Spleen (tissue), 11 donors: ENCODE measurements at regions not wholly inside any gene's neighbourhood (a gene's known extent, or its start where the extent isn't known, plus 50 kb on each side); places are given as distances from the start of the nearest gene placed in this dataset.

Experiments used
- DNase-seq: peaks from one replicate; pipeline ENCODE4 v3.0.0-alpha.2; 2020
- H3K27ac ChIP-seq, 8 donors: fragments of 200-600 bp; sonication (generic) in 7 of 8; 1 replicate in 4 of 8; 2 replicates in 4 of 8; pipeline versions ENCODE4 v1.5.0 to v1.8.0; 2016 to 2021; ENCODE audit warnings: inconsistent platforms in 4 of 8, mild to moderate bottlenecking in 4 of 8, moderate library complexity in 1 of 8
- H3K27me3 ChIP-seq, 7 donors: fragments of 200-600 bp; sonication (generic) in 6 of 7; replicated peaks in 1 of 7; 1 replicate in 4 of 7; 2 replicates in 3 of 7; pipeline versions ENCODE4 v1.5.0 to v1.8.0; 2016 to 2021; ENCODE audit warnings: inconsistent platforms in 3 of 7, mild to moderate bottlenecking in 1 of 7
- H3K36me3 ChIP-seq, 6 donors: fragments of 200-600 bp; sonication (generic) in 5 of 6; 1 replicate in 4 of 6; 2 replicates in 2 of 6; pipeline versions ENCODE4 v1.5.0 to v1.8.0; 2016 to 2021; ENCODE audit warnings: inconsistent platforms in 2 of 6
- H3K4me1 ChIP-seq, 6 donors: fragments of 200-600 bp; sonication (generic) in 5 of 6; 1 replicate in 3 of 6; 2 replicates in 3 of 6; pipeline versions ENCODE4 v1.5.0 to v1.8.0; 2016 to 2021; ENCODE audit warnings: inconsistent platforms in 3 of 6
- H3K4me3 ChIP-seq, 8 donors: fragments of 200-600 bp; sonication (generic) in 7 of 8; 1 replicate in 4 of 8; 2 replicates in 4 of 8; pipeline versions ENCODE4 v1.5.0 to v1.8.0; 2016 to 2021; ENCODE audit warnings: inconsistent platforms in 4 of 8, mild to moderate bottlenecking in 4 of 8, moderate library complexity in 2 of 8
- H3K9me3 ChIP-seq, 8 donors: fragments of 200-600 bp; sonication (generic) in 7 of 8; 1 replicate in 4 of 8; 2 replicates in 4 of 8; pipeline versions ENCODE4 v1.5.0 to v1.8.0; 2016 to 2021; ENCODE audit warnings: inconsistent platforms in 4 of 8
- CTCF ChIP-seq, 11 experiments: fragments of 200-600 bp in 7 of 11; fragments of 450-650 bp in 4 of 11; sonication (generic) in 4 of 11; IDR thresholded peaks in 8 of 11; conservative IDR thresholded peaks in 3 of 11; 1 replicate in 7 of 11; 2 replicates in 4 of 11; pipeline versions ENCODE4 v1.4.0 to v1.8.0; 2016 to 2021; ENCODE audit warnings: antibody characterized with exemption in 11 of 11, inconsistent platforms in 4 of 11, mild to moderate bottlenecking in 1 of 11
- POLR2A ChIP-seq, 3 donors: fragments of 450-650 bp; IDR thresholded peaks; one replicate each; pipeline ENCODE4 v1.5.1; 2017; ENCODE audit warnings: antibody characterized with exemption in 3 of 3, mild to moderate bottlenecking in 1 of 3
- POLR2AphosphoS5 ChIP-seq, 3 donors: sonication (generic); formaldehyde crosslinking; IDR thresholded peaks; one replicate each; pipeline ENCODE4 v1.5.1; 2017; ENCODE audit warnings: antibody characterized with exemption in 3 of 3
- WGBS, 5 donors: extraction: QIAGEN DNeasy Blood & Tissue Kit in 3 of 5; methylation state at CpG; one replicate each; pipeline versions ENCODE4 v1.1.5 to v1.1.7; 2013 to 2018; 5-methylcytosine and 5-hydroxymethylcytosine counted together
- intact Hi-C: fragments of 100-400 bp; cut with DNase I; formaldehyde crosslinking; loops from one replicate; pipeline ENCODE4 v1.15.0; 2023; ENCODE audit warnings: low total_unique reads
- donor health status: healthy with polysubstance abuse.
- donor health status: DM: no; HTN: no; CAD: no; lungs with moderate emphysema.
- donor health status: DM: no; HTN: no; CAD: no.
- donor health status: Bipolar disorder and iron deficiency.
- donor health status: healthy.
- donor health status: DM: no; HTN: no; CAD: no.
- donor health status: DM: yes; HTN: yes; CAD: no.

DNA sequence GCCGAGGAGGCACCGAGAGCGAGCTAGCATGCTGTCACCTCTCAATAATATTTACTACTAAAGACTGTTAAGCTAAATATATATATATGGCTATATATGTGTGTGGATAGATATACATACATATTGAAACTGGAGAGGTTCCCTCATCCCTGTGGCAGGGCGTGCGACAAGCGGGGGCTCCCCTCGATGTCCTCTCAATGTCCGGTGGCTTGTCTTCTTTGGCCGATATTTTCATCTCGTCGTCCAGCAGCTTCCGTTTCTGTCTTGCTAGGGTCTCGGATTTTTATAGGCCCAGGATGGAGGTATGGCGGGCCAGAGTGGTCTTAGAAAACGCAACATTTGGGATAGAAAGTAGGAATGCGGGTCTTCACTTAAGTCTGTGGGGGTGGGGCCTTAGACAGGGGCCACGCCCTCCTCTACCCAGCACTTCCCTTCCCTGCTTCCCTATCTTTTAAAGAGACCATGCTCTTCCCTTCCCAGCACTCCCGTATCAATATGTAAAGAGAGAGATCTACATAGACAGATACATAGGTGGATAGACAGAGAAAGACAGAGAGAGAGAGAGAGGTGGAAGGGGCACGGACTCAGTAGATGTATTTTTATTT lies 866.8 kb downstream of the DSC3 start:
- TF ChIP-seq CTCF (IDR thresholded peaks at IDR 0.05 in 8 of 11, conservative IDR thresholded peaks at IDR 0.05 in 3 of 11) (no peak), POLR2AphosphoS5 (IDR thresholded peaks at IDR 0.05) (no peak), POLR2A (IDR thresholded peaks at IDR 0.05) (no peak)
- 90 to 96% (median 93%) methylated on average over 19 of the region's 19 CpGs for WGBS, 5 donors
- H3K4me3 ChIP-seq: no peak overlapping the region
- H3K27ac ChIP-seq: no peak overlapping the region
- H3K4me1 ChIP-seq: no peaks in the 10 kb centered on the region
- no peaks in the 10 kb centered on the region for H3K36me3 ChIP-seq
- DNase-seq: no peak
- no peaks in the 10 kb centered on the region for H3K27me3 ChIP-seq
- intact Hi-C loops: no loop called here
- peaks cover 0 to 42% (median 15%) of the 10 kb centered on the region in 8 donors for H3K9me3 ChIP-seq

DNA sequence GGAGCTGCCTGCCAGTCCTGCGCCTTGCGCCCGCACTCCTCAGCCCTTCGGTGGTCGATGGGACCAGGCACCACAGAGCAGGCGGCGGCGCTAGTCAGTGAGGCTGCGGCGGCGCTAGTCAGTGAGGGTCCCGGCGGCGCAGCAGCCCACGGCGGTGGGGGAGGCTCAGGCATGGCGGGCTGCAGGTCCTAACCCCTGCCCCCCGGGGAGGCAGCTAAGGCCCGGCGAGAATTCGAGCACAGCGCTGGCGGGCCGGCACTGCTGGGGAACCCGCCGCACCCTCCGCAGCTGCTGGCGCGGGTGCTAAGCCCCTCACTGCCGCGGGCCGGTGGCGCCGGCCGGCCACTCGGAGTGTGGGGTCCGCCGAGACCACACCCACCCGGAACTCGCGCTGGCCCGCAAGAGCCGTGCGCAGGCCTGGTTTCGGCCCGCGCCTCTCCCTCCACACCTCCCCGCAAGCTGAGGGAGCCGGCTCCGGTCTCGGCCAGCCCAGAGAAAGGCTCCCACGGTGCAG lies 867.4 kb downstream of the DSC3 start:
- no peak overlapping the region for H3K27ac ChIP-seq
- H3K4me3 ChIP-seq: no peak overlapping the region
- peak; percentile 70 for DNase-seq
- intact Hi-C loops: no loop called here
- no peaks in the 10 kb centered on the region for H3K27me3 ChIP-seq
- no peaks in the 10 kb centered on the region for H3K4me1 ChIP-seq
- no peak for TF ChIP-seq POLR2A (IDR thresholded peaks at IDR 0.05)
- no peaks in the 10 kb centered on the region for H3K36me3 ChIP-seq
- peaks cover 0 to 41% (median 15%) of the 10 kb centered on the region in 8 donors for H3K9me3 ChIP-seq
- WGBS, 5 donors: 94 to 99% (median 97%) methylated on average over 14 to 52 of the region's 52 CpGs

- Histone ChIP-seq H3K27me3 (no peaks in the 10 kb centered on the region), H3K27ac (no peak overlapping the region), H3K36me3 (no peaks in the 10 kb centered on the region), H3K4me3 (no peak overlapping the region), H3K4me1 (no peaks in the 10 kb centered on the region), H3K9me3 (peaks cover 0 to 5% (median 0%) of the 10 kb centered on the region in 8 donors)
- intact Hi-C loops: loop anchor here (10.0 kb wide), 1 partner anchor 61 kb away; no protein-coding TSS in a partner anchor
- no peak for TF ChIP-seq POLR2AphosphoS5 (IDR thresholded peaks at IDR 0.05)
- no peak for TF ChIP-seq CTCF (IDR thresholded peaks at IDR 0.05 in 8 of 11, conservative IDR thresholded peaks at IDR 0.05 in 3 of 11)
- no peak for TF ChIP-seq POLR2A (IDR thresholded peaks at IDR 0.05)
- 78 to 94% (median 84%) methylated on average over 2 of the region's 2 CpGs for WGBS, 5 donors
- no peak for DNase-seq
Measured at GRCh38 chr18:30163573-30163972, 879.0 kb downstream of the DSC3 start.

DNA sequence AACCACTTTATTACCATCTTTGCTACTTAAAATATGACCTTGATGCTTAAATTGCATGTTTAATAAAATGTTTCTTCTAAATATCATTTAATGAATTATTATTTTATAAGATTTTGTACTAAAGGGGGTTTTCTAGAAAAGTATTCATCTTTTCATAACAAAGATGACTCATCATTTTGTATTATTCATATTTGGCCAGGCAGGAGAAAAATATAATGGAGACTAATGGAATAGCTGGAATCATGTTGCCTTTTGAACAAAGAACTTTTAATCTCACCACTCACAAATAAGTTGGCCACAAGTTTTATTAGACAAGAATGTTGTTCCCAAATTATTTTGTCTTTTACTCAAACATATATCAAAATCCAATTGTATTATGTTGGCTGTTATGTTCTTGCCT lies 882.4 kb downstream of the DSC3 start:
- no peak overlapping the region for H3K27ac ChIP-seq
- no peak for DNase-seq
- intact Hi-C loops: loop anchor here (10.0 kb wide), 1 partner anchor 65 kb away; no protein-coding TSS in a partner anchor
- H3K4me3 ChIP-seq: no peak overlapping the region
- no peak for TF ChIP-seq CTCF (IDR thresholded peaks at IDR 0.05 in 8 of 11, conservative IDR thresholded peaks at IDR 0.05 in 3 of 11)
- TF ChIP-seq POLR2A (IDR thresholded peaks at IDR 0.05): no peak
- TF ChIP-seq POLR2AphosphoS5 (IDR thresholded peaks at IDR 0.05): no peak
- H3K9me3 ChIP-seq: peaks cover 0 to 4% (median 0%) of the 10 kb centered on the region in 8 donors
- H3K4me1 ChIP-seq: no peaks in the 10 kb centered on the region
- H3K36me3 ChIP-seq: no peaks in the 10 kb centered on the region
- no peaks in the 10 kb centered on the region for H3K27me3 ChIP-seq
